Panc1 (cell line): ENCODE measurements at regions not wholly inside any gene's neighbourhood (a gene's known extent, or its start where the extent isn't known, plus 50 kb on each side); places are given as distances from the start of the nearest gene placed in this dataset.

Experiments used
- ATAC-seq: fragments of 200-7000 bp; cut with Tn5 transposase; 2 replicates; pipeline ENCODE4 v1.9.1; 2020; ENCODE audit warnings: mild to moderate bottlenecking, moderate library complexity
- BruUV-seq: library from RNA; stranded (reverse); fragments of 400-500 nt; replicated peaks from 2 replicates; lab custom pipeline; 2021; lab: Mats Ljungman, UMichigan
- CTCF ChIA-PET: fragments of 300-600 bp; sonication (Branson Sonifier 250); formaldehyde crosslinking; loops from one replicate; lab custom pipeline; 2022; ENCODE audit warnings: antibody characterized with exemption; lab: Charles Lee
- POLR2A ChIA-PET: fragments of 300-600 bp; sonication (Branson Sonifier 250); formaldehyde crosslinking; loops from one replicate; lab custom pipeline; 2022; ENCODE audit warnings: antibody characterized with exemption; lab: Charles Lee
- DNase-seq: peaks from one replicate; pipeline ENCODE4 v3.0.0-alpha.2; 2010; ENCODE audit warnings: low read depth, low spot score
- H3K27ac ChIP-seq: 2 replicates; pipeline ENCODE4 v1.5.1; 2011; ENCODE audit warnings: mild to moderate bottlenecking, low read length, inconsistent platforms
- H3K27me3 ChIP-seq: fragments of 200-500 bp; sonication (Bioruptor generic); 2 replicates; pipeline ENCODE4 v1.6.0; 2014; ENCODE audit warnings: low read length, inconsistent platforms; ENCODE audit not compliant: control insufficient read depth, insufficient read depth
- H3K36me3 ChIP-seq: fragments of 200-500 bp; sonication (Bioruptor generic); 2 replicates; pipeline ENCODE4 v1.5.1; 2014; ENCODE audit warnings: inconsistent platforms, mild to moderate bottlenecking, low read length, moderate library complexity; ENCODE audit not compliant: control insufficient read depth, insufficient read depth
- H3K4me1 ChIP-seq: 2 replicates; pipeline ENCODE4 v1.5.1; 2011; ENCODE audit warnings: inconsistent platforms, mild to moderate bottlenecking, low read length, moderate library complexity; ENCODE audit not compliant: control insufficient read depth, insufficient read depth
- H3K4me3 ChIP-seq, 2 experiments: 2 replicates each; pipeline ENCODE4 v1.5.1; 2011 to 2012; ENCODE audit warnings: low read depth in 2 of 2, low read length in 2 of 2, mild to moderate bottlenecking in 2 of 2, inconsistent platforms in 1 of 2, moderate library complexity in 1 of 2
- H3K9me3 ChIP-seq: fragments of 200-500 bp; sonication (Bioruptor generic); 2 replicates; pipeline ENCODE4 v1.5.1; 2014; ENCODE audit warnings: low read depth, mild to moderate bottlenecking, inconsistent platforms, low read length, moderate library complexity; ENCODE audit not compliant: control insufficient read depth, insufficient read depth
- CTCF ChIP-seq: fragments of 450-650 bp; IDR thresholded peaks from 2 replicates; pipeline ENCODE4 v1.5.1; 2017; ENCODE audit warnings: mild to moderate bottlenecking
- POLR2AphosphoS5 ChIP-seq: IDR thresholded peaks from 2 replicates; pipeline ENCODE4 v1.6.1; 2012; ENCODE audit warnings: mild to moderate bottlenecking, low read depth, low read length, moderate library complexity
- REST ChIP-seq, 2 experiments: IDR thresholded peaks; 2 replicates each; pipeline ENCODE4 v1.6.1; 2011 to 2012; ENCODE audit warnings: low read depth in 2 of 2, control low read depth in 1 of 2, low read length in 1 of 2, mild to moderate bottlenecking in 1 of 2, moderate library complexity in 1 of 2; ENCODE audit not compliant: insufficient read depth in 1 of 2
- SIN3A ChIP-seq: IDR thresholded peaks from 2 replicates; pipeline ENCODE4 v1.6.1; 2012; ENCODE audit warnings: low read depth, mild to moderate bottlenecking, low read length, moderate library complexity, borderline replicate concordance; ENCODE audit not compliant: insufficient read depth
- TCF7L2 ChIP-seq: IDR thresholded peaks from 2 replicates; pipeline ENCODE4 v1.6.1; 2011; ENCODE audit warnings: mild to moderate bottlenecking, low read depth, low read length, inconsistent platforms
- in situ Hi-C: cut with HindIII; loops from 2 replicates; pipeline ENCODE4 v1.10.0; 2016; ENCODE audit warnings: low sequenced_read_pairs, low pct_unique_long_range_greater_than_20kb
- intact Hi-C: fragments of 100-400 bp; cut with micrococcal nuclease; formaldehyde crosslinking; loops from one replicate; pipeline ENCODE4 v1.10.0; 2022; ENCODE audit not compliant: unreplicated experiment

- H3K36me3 ChIP-seq: no peaks in the 10 kb centered on the region
- CTCF ChIA-PET: no interaction called here
- H3K27me3 ChIP-seq: no peaks in the 10 kb centered on the region
- no peak for ATAC-seq
- no peaks in the 10 kb centered on the region for H3K4me1 ChIP-seq
- BruUV-seq: no TSS peak
- no peak for DNase-seq
- no peak overlapping the region for H3K27ac ChIP-seq
- no peaks in the 10 kb centered on the region for H3K9me3 ChIP-seq
- in situ Hi-C loops (no loop called here), intact Hi-C loops (no loop called here)
- POLR2A ChIA-PET: no interaction called here
- no peak overlapping the region for H3K4me3 ChIP-seq
- TF ChIP-seq POLR2AphosphoS5 (no peak), REST (IDR thresholded peaks at IDR 0.05; ENCODE audit: insufficient read depth in 1 of 2, low read depth in 2 of 2, low read length in 1 of 2) (no peak), TCF7L2 (no peak), SIN3A (no peak), CTCF (no peak)
Observed at GRCh38 chr17:14590459-14591250, 289.8 kb downstream of the HS3ST3B1 start.

- POLR2A ChIA-PET: no interaction called here
- Histone ChIP-seq H3K9me3 (no peaks in the 10 kb centered on the region), H3K27me3 (no peaks in the 10 kb centered on the region), H3K36me3 (no peaks in the 10 kb centered on the region), H3K4me1 (no peaks in the 10 kb centered on the region), H3K27ac (no peak overlapping the region), H3K4me3 (no peak overlapping the region)
- CTCF ChIA-PET: no interaction called here
- DNase-seq: no peak
- no peak for ATAC-seq
- no peak for TF ChIP-seq POLR2AphosphoS5
- no peak for TF ChIP-seq CTCF
- no peak for TF ChIP-seq TCF7L2
- no peak for TF ChIP-seq SIN3A
- no peak for TF ChIP-seq REST (IDR thresholded peaks at IDR 0.05; ENCODE audit: insufficient read depth in 1 of 2, low read depth in 2 of 2, low read length in 1 of 2)
- intact Hi-C loops: no loop called here
- in situ Hi-C loops: no loop called here
- BruUV-seq: no TSS peak
Observed at GRCh38 chr17:14585099-14585498, 284.2 kb downstream of the HS3ST3B1 start.
